ENCODE measurements at regions not wholly inside any gene's neighbourhood (a gene's known extent, or its start where the extent isn't known, plus 50 kb on each side); places are given as distances from the start of the nearest gene placed in this dataset.
"Not testable (repeated sequence)": the region's sequence is repeated elsewhere in the genome, so short reads cannot be mapped to it uniquely, and the experiment has no call there.

GRCh38 chr7:125085084-125085483 is 155.5 kb upstream of the POT1 start:
- FAIRE-seq, result no peak
- no peak for DNase-seq (ENCODE audit: insufficient read length, low spot score)

DNA sequence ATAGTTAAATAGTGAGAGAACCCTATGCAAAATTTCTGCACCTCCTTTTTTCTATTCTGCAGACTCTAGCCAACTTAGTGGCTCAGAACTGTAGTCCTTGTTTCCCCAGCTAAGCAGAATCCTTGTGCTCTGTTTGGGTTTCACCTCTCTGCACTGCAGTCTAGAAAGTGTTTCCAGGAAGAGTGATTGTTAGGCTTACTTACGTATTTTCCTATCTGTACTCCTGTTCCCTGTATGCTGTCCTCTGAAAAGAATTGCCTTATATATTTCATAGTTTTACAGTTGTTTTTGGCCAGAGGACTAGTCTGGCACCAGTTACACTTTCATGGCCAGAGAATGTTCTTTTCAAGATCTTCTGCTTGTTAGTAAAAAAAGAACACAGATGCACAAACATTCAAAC is 154.6 kb upstream of the POT1 start:
- FAIRE-seq, result no peak
- DNase-seq (ENCODE audit: insufficient read length, low spot score), result no peak

DNA sequence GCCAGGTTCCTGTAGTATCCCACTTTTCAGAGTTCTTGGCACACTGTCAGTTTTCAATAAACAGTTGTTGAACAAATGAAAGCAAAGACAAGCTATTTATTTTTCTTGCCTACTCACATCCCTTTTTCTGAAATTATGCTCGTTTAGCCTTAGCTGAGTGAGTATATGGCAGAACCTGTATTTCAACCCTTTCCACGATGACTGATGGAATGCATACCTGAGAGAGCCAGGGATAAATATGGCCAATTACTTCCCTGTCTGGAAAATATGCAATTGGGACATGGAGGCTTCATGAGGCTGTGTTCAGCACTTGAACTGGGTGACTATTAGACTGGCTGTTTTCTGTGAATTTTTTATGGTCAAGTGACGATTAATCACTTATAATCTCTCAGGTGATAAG is 144.5 kb upstream of the POT1 start:
- DNase-seq (ENCODE audit: insufficient read length, low spot score) (no peak), FAIRE-seq (no peak)

DNA sequence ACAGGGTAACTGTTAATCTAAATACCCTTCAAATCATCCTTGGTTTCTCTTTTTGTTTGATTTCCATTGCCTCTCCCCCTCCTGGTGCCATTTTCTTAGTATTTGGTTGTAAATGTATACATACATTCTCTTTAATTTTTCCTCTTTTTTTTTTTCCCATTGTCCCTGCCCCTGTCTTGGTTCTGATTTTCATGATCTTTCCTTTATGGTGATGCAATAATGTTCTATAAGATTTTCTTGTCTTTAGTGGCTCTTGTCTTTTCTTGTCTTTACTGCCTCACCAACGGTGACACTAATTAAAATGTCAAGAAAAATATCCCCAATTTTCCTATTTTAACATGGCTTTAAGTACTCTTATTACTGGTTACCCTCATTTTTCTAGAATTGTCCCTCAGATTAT is 135.9 kb upstream of the POT1 start:
- DNase-seq (ENCODE audit: insufficient read length, low spot score) (no peak), FAIRE-seq (no peak)

DNA sequence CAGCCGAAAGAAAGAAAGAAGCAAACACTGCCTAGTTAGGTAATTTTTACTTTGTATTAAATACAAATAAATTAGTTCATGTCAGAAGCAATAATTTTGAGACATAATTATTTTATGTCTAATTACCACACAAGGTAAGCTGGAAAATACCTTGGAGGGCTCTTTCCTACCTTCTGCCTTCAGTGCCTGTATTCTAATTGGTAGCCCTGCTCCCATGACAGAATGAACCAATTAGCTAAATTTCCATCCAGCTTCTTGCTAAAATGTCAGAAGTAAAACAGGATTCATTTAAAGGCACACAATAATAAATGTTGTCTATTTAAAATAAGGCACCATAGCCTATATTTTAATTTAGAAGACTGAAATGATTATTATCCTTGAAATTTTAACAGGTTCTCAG is 135.4 kb upstream of the POT1 start:
- DNase-seq (ENCODE audit: insufficient read length, low spot score), result no peak
- FAIRE-seq, result no peak

- DNase-seq (ENCODE audit: insufficient read length, low spot score) (peak; percentile 0), FAIRE-seq (no peak)
Measured at GRCh38 chr7:125061776-125062397, 132.3 kb upstream of the POT1 start.

GRCh38 chr7:125061083-125061745 is 131.6 kb upstream of the POT1 start:
- FAIRE-seq; DNase-seq (ENCODE audit: insufficient read length, low spot score): not testable (repeated sequence)

DNA sequence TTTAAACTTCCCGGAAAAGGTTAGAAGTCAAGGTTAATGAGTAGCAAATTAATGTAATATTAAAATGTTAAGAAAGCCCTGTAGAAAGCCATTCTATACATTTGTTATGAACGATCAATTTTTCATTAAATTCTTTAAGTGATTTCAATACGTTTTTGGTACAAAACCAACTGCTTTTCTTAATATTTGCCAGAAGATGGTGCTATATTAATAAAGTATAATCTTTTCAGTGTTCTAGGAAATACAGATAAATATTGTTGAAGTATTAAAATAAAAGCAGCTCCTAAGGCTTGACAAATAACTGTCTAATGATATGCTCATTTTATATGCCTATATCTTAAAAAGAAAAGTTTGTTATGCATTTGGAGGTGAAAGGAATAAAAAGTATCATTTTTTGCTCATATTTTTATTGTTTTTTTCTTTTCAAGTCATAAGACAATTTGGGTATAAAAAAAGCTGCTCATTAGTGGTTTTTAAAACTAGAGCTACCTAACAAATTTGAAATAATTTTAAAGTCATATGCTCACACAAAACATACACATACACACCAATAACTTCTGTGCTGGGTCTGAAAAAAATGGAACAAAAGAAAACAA is 130.3 kb upstream of the POT1 start:
- DNase-seq (ENCODE audit: insufficient read length, low spot score) (no peak), FAIRE-seq (no peak)

GRCh38 chr7:125057963-125058362 is 128.3 kb upstream of the POT1 start:
- DNase-seq (ENCODE audit: insufficient read length, low spot score), result no peak
- FAIRE-seq, result no peak

- FAIRE-seq (no peak), DNase-seq (ENCODE audit: insufficient read length, low spot score) (no peak)
Measured at GRCh38 chr7:125055376-125055775, 125.8 kb upstream of the POT1 start.

- no peak for DNase-seq (ENCODE audit: insufficient read length, low spot score)
- FAIRE-seq, result no peak
Measured at GRCh38 chr7:125046767-125047166, 117.1 kb upstream of the POT1 start.

DNA sequence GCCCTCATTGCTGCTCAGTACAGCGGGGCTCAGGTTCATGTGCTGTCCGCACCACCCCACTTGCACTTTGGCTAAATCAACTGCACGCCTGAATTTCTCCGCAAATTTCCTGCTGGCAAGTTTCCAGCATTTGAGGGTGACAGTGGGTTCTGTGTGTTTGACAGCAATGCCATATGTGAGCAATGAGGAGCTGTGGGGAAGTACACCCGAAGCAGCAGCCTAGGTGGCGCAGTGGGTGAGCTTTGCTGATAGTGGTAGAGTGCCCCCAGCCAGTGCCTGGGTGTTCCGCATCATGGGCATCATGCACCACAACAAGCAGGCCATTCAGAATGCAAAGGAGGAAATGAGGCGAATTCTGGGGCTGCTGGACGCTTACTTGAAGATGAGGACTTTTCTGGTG is 103.9 kb upstream of the POT1 start:
- FAIRE-seq, result no peak
- no peak for DNase-seq (ENCODE audit: insufficient read length, low spot score)

DNA sequence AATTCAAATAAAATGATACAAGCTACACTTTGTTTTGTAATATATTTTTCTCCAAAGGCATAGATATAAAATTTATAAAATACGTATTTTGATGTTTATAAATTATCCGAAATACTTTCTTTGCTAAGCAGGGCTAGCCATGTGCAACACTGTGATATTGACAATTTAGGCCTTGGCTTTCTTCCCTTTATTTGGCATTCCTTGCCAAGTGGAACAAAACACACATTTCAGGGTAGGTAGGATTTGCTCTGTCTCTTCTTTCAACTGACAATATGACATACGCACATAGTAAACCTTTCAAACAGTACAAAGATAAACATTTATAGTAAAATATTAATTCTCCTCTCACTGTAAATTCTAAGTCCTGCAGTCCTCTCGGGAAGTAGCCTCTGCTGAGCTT is 103.3 kb upstream of the POT1 start:
- FAIRE-seq (no peak), DNase-seq (ENCODE audit: insufficient read length, low spot score) (no peak)

DNA sequence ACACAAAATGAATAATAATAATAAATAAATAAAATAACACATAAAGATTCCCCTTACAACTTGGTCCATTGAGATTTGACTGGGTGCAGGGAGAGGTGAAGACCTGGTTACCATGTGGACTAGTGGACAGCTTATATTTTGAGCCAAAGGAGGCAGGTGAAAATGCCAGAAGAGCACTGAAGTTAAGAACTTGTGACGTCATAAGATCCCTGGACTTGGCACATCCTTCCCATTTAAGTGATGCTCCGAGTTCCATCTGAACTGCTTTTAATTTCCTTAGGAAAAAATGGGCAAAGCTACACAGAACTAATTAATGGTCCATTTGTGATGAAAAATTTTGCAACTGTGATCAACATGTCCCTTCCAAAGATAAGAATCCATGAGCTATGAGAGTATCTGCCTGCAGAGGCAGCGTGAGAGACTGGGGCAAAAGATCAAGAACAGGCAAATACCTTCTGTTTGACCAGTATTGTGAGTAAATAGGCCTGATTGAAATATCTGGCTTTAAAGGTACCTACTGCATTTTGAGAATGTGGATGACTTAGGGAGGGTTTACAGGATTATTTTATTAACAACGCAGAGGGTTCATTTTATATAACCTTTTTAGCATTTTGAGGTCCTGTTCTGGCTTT is 101.2 kb upstream of the POT1 start:
- DNase-seq (ENCODE audit: insufficient read length, low spot score) (no peak), FAIRE-seq (no peak)

GRCh38 chr7:125025620-125026019 is 96.0 kb upstream of the POT1 start:
- FAIRE-seq (no peak), DNase-seq (ENCODE audit: insufficient read length, low spot score) (no peak)

DNA sequence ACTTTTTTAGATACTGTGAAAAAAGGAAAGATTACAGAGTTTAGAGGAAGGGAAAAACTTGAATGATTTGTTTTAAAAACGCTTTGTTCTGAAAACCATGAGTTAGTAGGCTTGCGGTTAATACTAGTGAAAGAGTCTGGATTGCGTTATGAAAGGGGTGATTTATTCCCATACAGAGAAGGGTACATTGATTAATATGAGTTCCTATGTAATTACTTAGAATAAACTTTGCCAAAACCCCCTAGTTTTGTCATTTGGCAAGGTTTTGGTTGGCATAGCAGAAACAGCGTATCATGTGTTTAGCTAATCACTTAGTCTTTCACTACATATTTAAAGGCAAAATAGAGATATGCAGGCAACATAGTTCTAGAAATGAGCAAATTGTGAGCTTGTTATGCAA is 91.2 kb upstream of the POT1 start:
- FAIRE-seq, result no peak
- DNase-seq (ENCODE audit: insufficient read length, low spot score), result no peak

DNA sequence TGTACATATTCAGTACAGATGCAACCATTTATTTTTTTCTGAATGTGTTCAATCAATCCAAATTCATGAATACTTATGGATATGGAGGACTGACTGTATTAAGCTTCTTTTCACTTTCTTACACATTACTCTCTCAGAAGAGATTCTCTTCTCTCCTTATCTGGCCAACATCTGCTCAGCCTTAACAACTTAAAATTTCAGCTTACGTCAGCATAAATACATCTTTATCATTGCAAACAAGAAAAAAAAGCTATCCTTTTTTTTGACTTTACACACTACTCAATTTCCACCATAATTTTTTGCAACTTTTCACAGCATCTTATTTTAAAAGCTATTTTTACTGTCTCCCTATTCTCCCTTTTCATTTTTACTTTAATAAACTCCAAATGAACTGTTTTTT is 80.9 kb upstream of the POT1 start:
- DNase-seq (ENCODE audit: insufficient read length, low spot score), result no peak
- FAIRE-seq, result no peak

GRCh38 chr7:124996778-124997177 is 67.2 kb upstream of the POT1 start:
- DNase-seq (ENCODE audit: insufficient read length, low spot score), result no peak
- FAIRE-seq, result no peak

DNA sequence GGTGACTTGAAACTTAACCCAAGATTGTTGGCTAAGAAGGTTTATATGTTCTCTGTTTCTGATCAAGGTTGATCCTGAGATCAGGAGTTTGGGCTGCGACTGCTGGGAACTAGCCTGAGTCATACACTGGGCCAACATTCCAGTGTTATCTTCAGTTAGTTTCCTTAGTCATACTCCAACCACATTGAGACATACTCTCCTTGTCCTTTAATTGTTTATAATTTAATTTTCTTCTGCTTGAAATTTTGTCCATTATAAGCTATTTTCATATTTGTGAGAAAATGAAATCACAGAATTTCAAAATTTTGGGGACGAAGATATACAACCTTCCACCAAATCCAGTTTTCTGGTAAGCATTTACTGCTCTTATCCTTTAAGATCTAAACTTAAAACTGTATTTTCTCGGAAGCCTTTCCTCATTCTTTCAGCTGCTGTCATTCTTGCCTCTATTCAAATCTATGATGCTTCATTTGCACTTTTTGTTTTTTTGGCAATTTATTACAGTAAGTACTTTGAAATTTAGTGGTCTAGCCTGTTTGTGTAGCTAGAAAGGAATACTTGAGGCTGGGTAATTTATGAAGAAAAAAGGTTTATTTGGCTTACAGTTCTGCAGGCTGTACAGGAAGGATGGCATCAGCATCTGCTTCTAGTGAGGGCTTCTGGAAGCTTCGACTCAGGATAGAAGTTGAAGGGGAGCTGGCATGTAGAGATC is 63.4 kb upstream of the POT1 start:
- no peak for FAIRE-seq
- DNase-seq (ENCODE audit: insufficient read length, low spot score), result peak; percentile 25

GRCh38 chr7:124989911-124990310 is 60.3 kb upstream of the POT1 start:
- DNase-seq (ENCODE audit: insufficient read length, low spot score) (no peak), FAIRE-seq (no peak)
